Tongue (tissue), 1 donor: ENCODE measurements at regions not wholly inside any gene's neighbourhood (a gene's known extent, or its start where the extent isn't known, plus 50 kb on each side); places are given as distances from the start of the nearest gene placed in this dataset.
A peak's percentile ranks its signal among the peaks of the same experiment; 100 is the strongest.
"Not testable (repeated sequence)": the region's sequence is repeated elsewhere in the genome, so short reads cannot be mapped to it uniquely, and the experiment has no call there.

Source experiments
- DNase-seq: peaks from one replicate; pipeline ENCODE4 v3.0.0-alpha.2; 2015

DNA sequence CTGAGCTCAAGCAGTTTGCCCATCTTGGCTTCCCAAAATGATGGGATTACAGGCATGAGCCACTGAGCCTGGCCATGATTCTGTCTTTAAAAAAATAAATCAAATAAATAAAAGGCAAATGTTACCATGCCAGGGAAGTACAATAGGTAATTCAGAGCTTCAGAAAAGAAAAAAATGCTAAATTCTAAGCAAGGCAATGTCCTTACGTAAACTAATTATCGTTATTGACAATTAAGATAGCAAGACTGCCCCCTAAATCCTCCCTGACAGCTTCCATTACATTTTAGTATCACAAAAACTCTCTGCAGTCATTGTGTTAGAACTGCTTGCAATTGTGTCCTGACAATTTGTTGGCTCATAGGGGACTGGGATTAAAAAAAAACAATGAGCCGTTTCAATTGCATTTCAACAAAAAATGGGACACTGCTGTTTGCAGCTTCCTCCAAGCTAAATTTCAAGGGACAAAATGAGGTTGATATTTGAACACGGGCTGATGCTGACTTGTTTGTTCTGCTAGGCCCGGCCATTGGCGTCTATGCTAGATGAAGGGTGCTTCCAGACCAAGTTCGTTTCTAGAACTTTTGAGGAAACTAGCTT, 88.9 kb downstream of the MOGAT1 start:
- DNase-seq = no peak

- no peak for DNase-seq
Measured at GRCh38 chr2:222761888-222762287, 90.4 kb downstream of the MOGAT1 start.

GRCh38 chr2:222762342-222762741, 90.9 kb downstream of the MOGAT1 start:
- DNase-seq = no peak

- not testable (repeated sequence) for DNase-seq
Measured at GRCh38 chr2:222765883-222766282, 94.4 kb downstream of the MOGAT1 start.

- DNase-seq = not testable (repeated sequence)
Measured at GRCh38 chr2:222768019-222768418, 92.8 kb upstream of the ACSL3 start.

GRCh38 chr2:222769446-222769845, 91.4 kb upstream of the ACSL3 start:
- DNase-seq = no peak

DNA sequence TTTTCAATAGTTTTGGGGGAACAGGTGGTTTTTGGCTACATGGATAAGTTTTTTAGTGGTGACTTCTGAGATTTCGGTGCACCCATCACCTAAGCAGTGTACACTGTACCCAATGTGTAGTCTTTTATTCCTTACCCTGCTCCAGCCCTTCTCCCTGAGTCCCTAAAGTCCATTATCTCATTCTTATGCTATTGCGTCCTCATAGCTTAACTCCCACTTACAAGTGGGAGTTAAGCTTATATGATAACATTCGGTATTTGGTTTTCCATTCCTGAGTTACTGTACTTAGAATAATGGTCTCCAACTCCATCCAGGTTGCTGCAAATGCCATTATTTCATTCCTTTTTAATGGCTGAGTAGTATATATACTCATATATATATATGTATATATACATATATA, 90.9 kb upstream of the ACSL3 start:
- no peak for DNase-seq

- DNase-seq = no peak
Measured at GRCh38 chr2:222771832-222772231, 89.0 kb upstream of the ACSL3 start.

- no peak for DNase-seq
Measured at GRCh38 chr2:222774941-222775340, 85.9 kb upstream of the ACSL3 start.

- no peak for DNase-seq
Measured at GRCh38 chr2:222776792-222777191, 84.0 kb upstream of the ACSL3 start.

- DNase-seq = no peak
Measured at GRCh38 chr2:222778400-222778799, 82.4 kb upstream of the ACSL3 start.

GRCh38 chr2:222779145-222779832, 81.5 kb upstream of the ACSL3 start:
- DNase-seq = no peak

GRCh38 chr2:222780051-222780450, 80.8 kb upstream of the ACSL3 start:
- DNase-seq = no peak

DNA sequence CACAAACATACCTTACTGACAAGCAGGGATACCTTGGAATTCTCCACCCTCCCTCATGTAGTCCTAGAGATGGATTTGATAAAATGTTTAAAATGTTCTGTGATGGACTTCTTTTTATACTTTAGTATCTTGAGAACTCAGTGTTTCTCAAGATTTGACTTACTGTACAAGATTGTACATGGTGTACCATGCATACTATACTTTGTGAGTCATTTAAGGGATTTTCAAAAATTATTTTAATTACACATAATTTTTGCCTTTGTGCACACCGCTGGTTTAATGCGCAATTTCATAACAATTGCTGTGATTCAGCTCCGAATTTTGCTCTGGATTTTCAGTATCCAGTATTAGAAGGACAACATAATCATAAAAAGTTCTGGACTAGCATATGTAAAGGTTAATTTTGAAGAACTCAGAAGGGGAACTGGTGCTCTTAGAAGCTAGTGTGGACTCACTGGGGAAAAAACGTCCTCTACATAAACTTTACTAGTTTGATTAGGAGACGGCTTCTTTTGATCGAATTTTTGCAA, 78.6 kb upstream of the ACSL3 start:
- no peak for DNase-seq

DNA sequence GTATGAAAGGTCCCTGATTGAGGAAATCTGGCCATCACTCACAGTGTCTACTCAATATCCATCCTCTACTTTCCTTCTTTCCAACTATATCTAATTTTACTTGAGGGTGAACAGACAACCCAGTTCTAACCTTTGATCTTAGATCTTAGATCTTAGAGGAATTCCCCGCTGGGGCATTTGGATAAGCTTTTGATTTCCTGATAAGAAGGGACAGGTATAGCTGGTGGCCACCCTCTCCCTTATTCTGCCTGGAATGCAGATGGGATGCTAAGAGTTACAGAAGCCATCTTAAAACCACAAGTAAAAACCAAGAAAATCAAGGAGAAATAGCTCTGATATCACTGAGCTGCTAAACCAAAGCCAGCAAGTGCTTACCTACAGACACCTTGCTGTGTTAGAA, 77.2 kb upstream of the ACSL3 start:
- DNase-seq = no peak

DNA sequence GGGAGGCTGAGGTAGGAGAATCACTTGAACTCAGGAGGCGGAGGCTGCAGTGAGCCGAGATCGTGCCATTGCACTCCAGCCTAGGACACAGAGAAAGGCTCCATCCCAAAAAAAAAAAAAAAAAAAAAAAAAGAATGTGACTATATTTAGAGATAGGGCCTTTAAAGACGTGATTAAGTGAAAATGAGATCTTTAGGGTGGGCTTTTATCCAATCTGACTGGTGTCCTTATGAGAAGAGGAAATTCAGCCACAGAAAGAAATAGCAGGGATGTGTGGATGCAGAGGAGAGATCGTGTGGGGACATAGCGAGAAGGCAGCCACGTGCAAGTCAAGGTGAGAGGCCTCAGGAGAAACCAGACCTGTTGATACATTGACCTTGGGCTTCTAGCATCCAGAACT, 69.9 kb upstream of the ACSL3 start:
- no peak for DNase-seq

GRCh38 chr2:222792001-222792611, 68.7 kb upstream of the ACSL3 start:
- peak; percentile 51 for DNase-seq

GRCh38 chr2:222794585-222795449, 66.0 kb upstream of the ACSL3 start:
- no peak for DNase-seq

- no peak for DNase-seq
Measured at GRCh38 chr2:222795450-222796357, 65.1 kb upstream of the ACSL3 start.

GRCh38 chr2:222796413-222797103, 64.3 kb upstream of the ACSL3 start:
- DNase-seq = no peak

DNA sequence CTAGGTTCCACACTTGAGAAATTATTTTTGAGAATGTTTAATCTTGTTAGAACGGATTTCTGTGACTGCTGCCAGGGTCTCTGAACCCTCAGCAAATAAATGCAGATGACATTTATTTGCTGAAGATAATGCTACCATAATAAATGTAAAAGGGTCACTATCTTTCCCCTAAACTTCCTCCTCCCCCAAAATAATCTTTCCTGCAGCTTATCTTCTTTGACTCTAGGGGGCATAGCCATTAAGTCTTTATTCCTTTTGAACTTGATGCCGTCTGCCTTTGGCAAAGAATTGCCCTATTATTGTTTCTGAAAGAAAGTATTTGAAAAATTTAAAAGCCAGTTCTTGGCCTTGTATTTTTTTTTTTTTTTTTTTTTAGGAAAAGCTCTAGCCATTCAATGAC, 63.6 kb upstream of the ACSL3 start:
- no peak for DNase-seq
